SK-N-SH treated with all-trans-retinoic acid at 6 μM for 48 hours (cell line): ENCODE measurements at regions not wholly inside any gene's neighbourhood (a gene's known extent, or its start where the extent isn't known, plus 50 kb on each side); places are given as distances from the start of the nearest gene placed in this dataset.

Experiments
- ARNTL ChIP-seq: fragments of 450-650 bp; formaldehyde crosslinking; IDR thresholded peaks from 2 replicates; pipeline ENCODE4 v1.5.0; 2020; ENCODE audit warnings: low read depth, mild to moderate bottlenecking, moderate library complexity, borderline replicate concordance
- ESRRG ChIP-seq: fragments of 250-450 bp; sonication (Bioruptor Pico); IDR thresholded peaks from 2 replicates; pipeline ENCODE4 v1.6.1; 2021; ENCODE audit warnings: mild to moderate bottlenecking
- GLIS3 ChIP-seq: fragments of 250-450 bp; sonication (Bioruptor Pico); IDR thresholded peaks from 2 replicates; pipeline ENCODE4 v1.5.0; 2020; ENCODE audit warnings: mild to moderate bottlenecking, moderate library complexity
- OSR1 ChIP-seq: fragments of 250-450 bp; sonication (Bioruptor Pico); IDR thresholded peaks from 2 replicates; pipeline ENCODE4 v1.8.0; 2022; ENCODE audit warnings: moderate library complexity, mild to moderate bottlenecking, inconsistent platforms
- RARB ChIP-seq: fragments of 250-450 bp; sonication (Bioruptor Pico); IDR thresholded peaks from 2 replicates; pipeline ENCODE4 v1.8.0; 2021; ENCODE audit warnings: mild to moderate bottlenecking, moderate library complexity
- ZFP3 ChIP-seq: fragments of 250-450 bp; sonication (Bioruptor Pico); IDR thresholded peaks from 2 replicates; pipeline ENCODE4 v1.5.0; 2020; ENCODE audit warnings: mild to moderate bottlenecking, moderate library complexity
- ZNF8 ChIP-seq: fragments of 450-650 bp; formaldehyde crosslinking; IDR thresholded peaks from 2 replicates; pipeline ENCODE4 v1.5.0; 2020; ENCODE audit warnings: mild to moderate bottlenecking, moderate library complexity
- TF ChIP-seq, protein P1 (sequence below): fragments of 250-450 bp; sonication (Bioruptor Pico); IDR thresholded peaks from 2 replicates; pipeline ENCODE4 v1.5.1; 2021; ENCODE audit warnings: mild to moderate bottlenecking, moderate library complexity
- TF ChIP-seq, protein P2 (sequence below): fragments of 250-450 bp; sonication (Bioruptor Pico); IDR thresholded peaks from 2 replicates; pipeline ENCODE4 v1.8.0; 2020; ENCODE audit warnings: mild to moderate bottlenecking, moderate library complexity, borderline replicate concordance

DNA sequence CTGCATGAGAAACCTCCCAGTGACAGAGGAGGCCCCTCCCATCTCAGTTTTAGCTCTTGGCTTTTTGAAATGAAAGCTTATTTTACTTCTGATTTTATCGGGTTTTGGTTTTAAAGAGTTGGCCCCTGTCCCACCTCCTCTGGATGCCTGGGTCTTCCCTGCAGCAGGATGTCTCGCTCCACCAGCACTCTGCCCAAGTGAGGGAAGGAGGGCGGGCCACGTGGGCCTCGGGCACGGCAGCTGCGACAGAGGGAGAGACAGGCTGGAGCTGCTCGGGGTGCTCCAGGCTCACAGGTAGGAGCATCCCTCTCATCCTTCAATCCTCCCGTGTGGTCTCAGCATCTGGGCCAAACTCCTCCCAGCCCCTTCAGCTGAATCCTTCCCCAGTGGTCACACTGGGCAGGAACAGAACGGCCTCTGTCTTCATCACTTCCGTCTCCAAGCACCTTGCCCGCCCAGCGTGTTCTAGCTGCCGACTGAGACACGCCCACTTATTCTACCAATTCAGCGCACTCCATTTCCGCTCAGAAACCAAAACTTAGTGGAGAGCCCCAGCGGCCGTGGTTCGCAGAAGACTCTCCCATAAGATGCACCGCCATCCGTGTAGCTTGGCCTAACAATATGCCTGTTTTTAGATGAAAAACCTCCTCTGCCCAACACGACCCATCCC, 222.9 kb downstream of the GLRX3 start:
- TF ChIP-seq ESRRG (CRISPR knock-in tag) (no peak), ZFP3 (CRISPR knock-in tag) (no peak), GLIS3 (no peak), RARB (CRISPR knock-in tag) (no peak), ARNTL (CRISPR knock-in tag) (no peak), ZNF8 (CRISPR knock-in tag) (no peak), OSR1 (CRISPR knock-in tag) (no peak)
- TF ChIP-seq, protein P1, sequence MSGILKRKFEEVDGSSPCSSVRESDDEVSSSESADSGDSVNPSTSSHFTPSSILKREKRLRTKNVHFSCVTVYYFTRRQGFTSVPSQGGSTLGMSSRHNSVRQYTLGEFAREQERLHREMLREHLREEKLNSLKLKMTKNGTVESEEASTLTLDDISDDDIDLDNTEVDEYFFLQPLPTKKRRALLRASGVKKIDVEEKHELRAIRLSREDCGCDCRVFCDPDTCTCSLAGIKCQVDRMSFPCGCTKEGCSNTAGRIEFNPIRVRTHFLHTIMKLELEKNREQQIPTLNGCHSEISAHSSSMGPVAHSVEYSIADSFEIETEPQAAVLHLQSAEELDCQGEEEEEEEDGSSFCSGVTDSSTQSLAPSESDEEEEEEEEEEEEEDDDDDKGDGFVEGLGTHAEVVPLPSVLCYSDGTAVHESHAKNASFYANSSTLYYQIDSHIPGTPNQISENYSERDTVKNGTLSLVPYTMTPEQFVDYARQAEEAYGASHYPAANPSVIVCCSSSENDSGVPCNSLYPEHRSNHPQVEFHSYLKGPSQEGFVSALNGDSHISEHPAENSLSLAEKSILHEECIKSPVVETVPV (CRISPR knock-in tag), result no peak
- TF ChIP-seq, protein P2, sequence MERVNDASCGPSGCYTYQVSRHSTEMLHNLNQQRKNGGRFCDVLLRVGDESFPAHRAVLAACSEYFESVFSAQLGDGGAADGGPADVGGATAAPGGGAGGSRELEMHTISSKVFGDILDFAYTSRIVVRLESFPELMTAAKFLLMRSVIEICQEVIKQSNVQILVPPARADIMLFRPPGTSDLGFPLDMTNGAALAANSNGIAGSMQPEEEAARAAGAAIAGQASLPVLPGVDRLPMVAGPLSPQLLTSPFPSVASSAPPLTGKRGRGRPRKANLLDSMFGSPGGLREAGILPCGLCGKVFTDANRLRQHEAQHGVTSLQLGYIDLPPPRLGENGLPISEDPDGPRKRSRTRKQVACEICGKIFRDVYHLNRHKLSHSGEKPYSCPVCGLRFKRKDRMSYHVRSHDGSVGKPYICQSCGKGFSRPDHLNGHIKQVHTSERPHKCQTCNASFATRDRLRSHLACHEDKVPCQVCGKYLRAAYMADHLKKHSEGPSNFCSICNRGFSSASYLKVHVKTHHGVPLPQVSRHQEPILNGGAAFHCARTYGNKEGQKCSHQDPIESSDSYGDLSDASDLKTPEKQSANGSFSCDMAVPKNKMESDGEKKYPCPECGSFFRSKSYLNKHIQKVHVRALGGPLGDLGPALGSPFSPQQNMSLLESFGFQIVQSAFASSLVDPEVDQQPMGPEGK (CRISPR knock-in tag), result no peak
